ENCODE measurements at regions not wholly inside any gene's neighbourhood (a gene's known extent, or its start where the extent isn't known, plus 50 kb on each side); places are given as distances from the start of the nearest gene placed in this dataset.

GRCh38 chr20:24875078-24875477 is 74.0 kb upstream of the CST7 start:
- no peak for TF ChIP-seq CTCF (IDR thresholded peaks at IDR 0.05)
- TF ChIP-seq POLR2AphosphoS5 (IDR thresholded peaks at IDR 0.05), result no peak
- no peak for TF ChIP-seq EP300 (IDR thresholded peaks at IDR 0.05; ENCODE audit: low read depth)

All from transverse colon (tissue), 4 donors.